K562 (cell line): ENCODE measurements at regions not wholly inside any gene's neighbourhood (a gene's known extent, or its start where the extent isn't known, plus 50 kb on each side); places are given as distances from the start of the nearest gene placed in this dataset.
A peak's percentile ranks its signal among the peaks of the same experiment; 100 is the strongest.

Experiments used
- ARID2 ChIP-seq: fragments of 450-650 bp; IDR thresholded peaks from 2 replicates; pipeline ENCODE4 v1.6.1; 2017; ENCODE audit warnings: antibody characterized with exemption, mild to moderate bottlenecking
- ATF2 ChIP-seq: sonication (generic); formaldehyde crosslinking; IDR thresholded peaks from 2 replicates; pipeline ENCODE4 v1.8.1; 2022; ENCODE audit warnings: missing genetic modification reagents
- CEBPG ChIP-seq, 3 experiments: fragments of 200-800 bp in 1 of 3; sonication (Bioruptor generic) in 1 of 3; sonication (generic) in 1 of 3; formaldehyde crosslinking in 1 of 3; IDR thresholded peaks in 2 of 3; conservative IDR thresholded peaks in 1 of 3; 2 replicates each; pipeline versions ENCODE4 v1.6.1 to v1.8.0; 2016 to 2022; ENCODE audit warnings: missing compliant biosample characterization in 2 of 3, missing genetic modification characterization in 2 of 3, mild to moderate bottlenecking in 1 of 3, missing genetic modification reagents in 1 of 3
- CTCF ChIP-seq, 3 experiments: IDR thresholded peaks in 2 of 3; conservative IDR thresholded peaks in 1 of 3; 2 replicates each; pipeline ENCODE4 v1.5.1; 2011 to 2012; ENCODE audit warnings: low read length in 3 of 3, mild to moderate bottlenecking in 3 of 3, control low read depth in 2 of 3, improper control_type of control experiment in 1 of 3, inconsistent platforms in 1 of 3, low read depth in 1 of 3, mixed read lengths in 1 of 3, moderate library complexity in 1 of 3; ENCODE audit not compliant: insufficient read depth in 2 of 3
- EZH2 ChIP-seq: IDR thresholded peaks from 2 replicates; pipeline ENCODE4 v1.6.1; 2012; ENCODE audit warnings: low read depth, mild to moderate bottlenecking, inconsistent platforms, low read length, borderline replicate concordance
- MAX ChIP-seq: sonication (generic); formaldehyde crosslinking; IDR thresholded peaks from 2 replicates; pipeline ENCODE4 v1.9.0; 2022; ENCODE audit warnings: mild to moderate bottlenecking, missing genetic modification reagents
- POLR2AphosphoS5 ChIP-seq: IDR thresholded peaks from 2 replicates; pipeline ENCODE4 v1.6.1; 2011; ENCODE audit warnings: mild to moderate bottlenecking, low read depth, low read length, moderate library complexity; ENCODE audit not compliant: control insufficient read depth, insufficient read depth
- RFX5 ChIP-seq: IDR thresholded peaks from 2 replicates; pipeline ENCODE4 v1.6.1; 2011; ENCODE audit warnings: low read depth, mild to moderate bottlenecking, improper control_type of control experiment, low read length
- SNRNP70 ChIP-seq: fragments of 200-400 bp; formaldehyde crosslinking; optimal IDR thresholded peaks from 2 replicates; pipeline ENCODE3; 2017; ENCODE audit warnings: low read depth, low read length
- ZNF609 ChIP-seq: sonication (generic); formaldehyde crosslinking; IDR thresholded peaks from 2 replicates; pipeline ENCODE4 v1.8.1; 2023; ENCODE audit warnings: missing genetic modification reagents, mild to moderate bottlenecking, borderline replicate concordance

- no peak for TF ChIP-seq ZNF609 (CRISPR knock-in tag)
- no peak for TF ChIP-seq ARID2
- no peak for TF ChIP-seq SNRNP70
- TF ChIP-seq CEBPG (CRISPR knock-in tag; IDR thresholded peaks at IDR 0.05): no peak
- TF ChIP-seq CEBPG (tag; conservative IDR thresholded peaks at IDR 0.05 in 1 of 2, IDR thresholded peaks at IDR 0.05 in 1 of 2): peak in 1 of 2 experiments; percentile 71; a peak in 2 of 4 replicates
- TF ChIP-seq POLR2AphosphoS5: no peak
- TF ChIP-seq MAX (CRISPR knock-in tag): no peak
- TF ChIP-seq EZH2: no peak
- no peak for TF ChIP-seq CTCF (IDR thresholded peaks at IDR 0.05 in 2 of 3, conservative IDR thresholded peaks at IDR 0.05 in 1 of 3; ENCODE audit: insufficient read depth in 2 of 3, low read depth in 1 of 3, low read length in 3 of 3)
- TF ChIP-seq ATF2 (CRISPR knock-in tag): no peak
- no peak for TF ChIP-seq RFX5
Measured at GRCh38 chr9:92196909-92197308, 81.7 kb upstream of the SPTLC1 start.
